Bone marrow (tissue), 2 donors: ENCODE measurements at regions not wholly inside any gene's neighbourhood (a gene's known extent, or its start where the extent isn't known, plus 50 kb on each side); places are given as distances from the start of the nearest gene placed in this dataset.
"Not testable (repeated sequence)": the region's sequence is repeated elsewhere in the genome, so short reads cannot be mapped to it uniquely, and the experiment has no call there.

Source experiments
- DNase-seq, 2 donors: peaks; one replicate each; lab custom pipeline; 2025; lab: John Stamatoyannopoulos, UW

GRCh38 chr16:29199626-29200025, 206.9 kb downstream of the NPIPB11 start:
- not testable (repeated sequence) for DNase-seq

GRCh38 chr16:29198731-29199521, 207.6 kb downstream of the NPIPB11 start:
- no peak for DNase-seq

- DNase-seq = no peak
Measured at GRCh38 chr16:29198231-29198630, 208.3 kb downstream of the NPIPB11 start.

- not testable (repeated sequence) for DNase-seq
Measured at GRCh38 chr16:29197494-29198100, 208.9 kb downstream of the NPIPB11 start.

- DNase-seq = not testable (repeated sequence)
Measured at GRCh38 chr16:29196746-29197145, 209.8 kb downstream of the NPIPB11 start.

- not testable (repeated sequence) for DNase-seq
Measured at GRCh38 chr16:29195116-29195872, 210.4 kb downstream of the LAT start.

- DNase-seq = not testable (repeated sequence)
Measured at GRCh38 chr16:29194185-29194844, 209.5 kb downstream of the LAT start.

GRCh38 chr16:29193634-29194033, 208.8 kb downstream of the LAT start:
- DNase-seq = not testable (repeated sequence)

GRCh38 chr16:29193248-29193574, 208.4 kb downstream of the LAT start:
- DNase-seq = not testable (repeated sequence)

- no peak for DNase-seq
Measured at GRCh38 chr16:29192329-29193247, 207.7 kb downstream of the LAT start.

GRCh38 chr16:29191636-29192180, 206.9 kb downstream of the LAT start:
- not testable (repeated sequence) for DNase-seq

GRCh38 chr16:29190553-29191431, 205.9 kb downstream of the LAT start:
- DNase-seq = not testable (repeated sequence)

GRCh38 chr16:29188806-29189205, 204.0 kb downstream of the LAT start:
- not testable (repeated sequence) for DNase-seq

GRCh38 chr16:29186306-29187220, 201.7 kb downstream of the LAT start:
- not testable (repeated sequence) for DNase-seq

GRCh38 chr16:29185872-29186271, 201.0 kb downstream of the LAT start:
- not testable (repeated sequence) for DNase-seq

- DNase-seq = not testable (repeated sequence)
Measured at GRCh38 chr16:29184738-29185438, 200.0 kb downstream of the LAT start.

- DNase-seq = not testable (repeated sequence)
Measured at GRCh38 chr16:29182940-29183868, 198.4 kb downstream of the LAT start.
